GM18951 (cell line): ENCODE measurements at regions not wholly inside any gene's neighbourhood (a gene's known extent, or its start where the extent isn't known, plus 50 kb on each side); places are given as distances from the start of the nearest gene placed in this dataset.
"Not testable (repeated sequence)": the region's sequence is repeated elsewhere in the genome, so short reads cannot be mapped to it uniquely, and the experiment has no call there.

ENCODE experiments used
- POLR2A ChIP-seq: IDR thresholded peaks from 4 replicates; pipeline ENCODE4 v1.6.1; 2011; ENCODE audit warnings: mild to moderate bottlenecking; ENCODE audit not compliant: insufficient read length, insufficient read depth; ENCODE audit errors: extremely low read depth
- in situ Hi-C: fragments of 300-500 bp; cut with MboI; formaldehyde crosslinking; loops from one replicate; pipeline ENCODE4 v1.12.0; 2022; ENCODE audit warnings: low sequenced_read_pairs, mixed read lengths, inconsistent platforms; ENCODE audit not compliant: unreplicated experiment

GRCh38 chr11:45000918-45001317, 50.2 kb upstream of the TP53I11 start:
- in situ Hi-C loops, result no loop called here
- TF ChIP-seq POLR2A, result no peak

- TF ChIP-seq POLR2A, result no peak
Measured at GRCh38 chr11:45001466-45002165, 50.9 kb upstream of the TP53I11 start.

GRCh38 chr11:45005106-45005505, 54.4 kb upstream of the TP53I11 start:
- in situ Hi-C loops, result no loop called here
- no peak for TF ChIP-seq POLR2A

More at GRCh38 chr11:45001466-45002165, 50.9 kb upstream of the TP53I11 start:
- in situ Hi-C loops, result no loop called here

- no peak for TF ChIP-seq POLR2A
- in situ Hi-C loops, result no loop called here
Measured at GRCh38 chr11:45007011-45007410, 56.3 kb upstream of the TP53I11 start.

- in situ Hi-C loops, result not testable (repeated sequence)
Measured at GRCh38 chr11:45015983-45016382, 65.3 kb upstream of the TP53I11 start.

- in situ Hi-C loops, result not testable (repeated sequence)
Measured at GRCh38 chr11:45016446-45016845, 65.8 kb upstream of the TP53I11 start.

GRCh38 chr11:45017329-45017728, 66.6 kb upstream of the TP53I11 start:
- in situ Hi-C loops, result no loop called here
- TF ChIP-seq POLR2A, result no peak

GRCh38 chr11:45021001-45021400, 70.3 kb upstream of the TP53I11 start:
- in situ Hi-C loops, result no loop called here
- no peak for TF ChIP-seq POLR2A

- in situ Hi-C loops, result no loop called here
- no peak for TF ChIP-seq POLR2A
Measured at GRCh38 chr11:45021692-45022141, 71.0 kb upstream of the TP53I11 start.

GRCh38 chr11:45022294-45023064, 71.8 kb upstream of the TP53I11 start:
- in situ Hi-C loops, result no loop called here
- TF ChIP-seq POLR2A, result no peak

- TF ChIP-seq POLR2A, result no peak
- in situ Hi-C loops, result no loop called here
Measured at GRCh38 chr11:45023065-45023365, 72.3 kb upstream of the TP53I11 start.

- no peak for TF ChIP-seq POLR2A
- in situ Hi-C loops, result no loop called here
Measured at GRCh38 chr11:45024316-45024715, 73.6 kb upstream of the TP53I11 start.

GRCh38 chr11:45024846-45025588, 74.3 kb upstream of the TP53I11 start:
- no peak for TF ChIP-seq POLR2A
- in situ Hi-C loops, result no loop called here
